ENCODE measurements at regions not wholly inside any gene's neighbourhood (a gene's known extent, or its start where the extent isn't known, plus 50 kb on each side); places are given as distances from the start of the nearest gene placed in this dataset.

DNA sequence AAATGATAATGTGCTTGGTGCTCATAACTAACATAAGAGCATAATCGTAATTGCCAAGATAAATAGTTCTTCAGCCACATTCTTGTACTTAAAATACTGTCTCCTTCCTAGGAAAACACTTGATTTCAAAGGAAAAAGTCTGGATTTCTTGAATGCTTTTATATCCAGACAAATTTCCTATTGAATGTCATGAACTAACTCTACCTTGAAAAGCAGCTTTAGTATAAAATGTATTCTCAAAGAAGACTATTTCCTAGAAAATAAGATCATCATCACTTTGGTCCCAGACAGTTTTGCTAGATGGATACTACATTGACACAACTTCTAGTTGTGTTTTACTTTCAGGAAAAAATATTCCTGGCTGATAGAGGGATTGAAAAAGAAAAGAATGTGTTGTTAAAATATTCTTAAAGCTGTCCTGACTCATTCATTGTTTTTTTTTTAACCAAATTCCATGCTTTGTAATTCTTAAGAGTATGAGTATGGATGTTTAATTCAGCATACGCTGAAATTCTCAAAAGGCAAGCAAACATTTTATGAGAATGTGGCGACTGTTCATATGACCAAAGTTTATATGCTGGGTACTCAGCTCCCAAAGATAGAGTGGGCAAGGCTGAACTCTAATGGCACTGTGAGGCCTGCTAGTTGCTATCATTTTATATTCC is 106.1 kb downstream of the PPP1R3A start:
- no peak for DNase-seq
- in situ Hi-C loops (cut with HindIII; ENCODE audit: low pct_ligation_motif_present, low sequenced_read_pairs), result no loop called here
- TF ChIP-seq, protein P1, sequence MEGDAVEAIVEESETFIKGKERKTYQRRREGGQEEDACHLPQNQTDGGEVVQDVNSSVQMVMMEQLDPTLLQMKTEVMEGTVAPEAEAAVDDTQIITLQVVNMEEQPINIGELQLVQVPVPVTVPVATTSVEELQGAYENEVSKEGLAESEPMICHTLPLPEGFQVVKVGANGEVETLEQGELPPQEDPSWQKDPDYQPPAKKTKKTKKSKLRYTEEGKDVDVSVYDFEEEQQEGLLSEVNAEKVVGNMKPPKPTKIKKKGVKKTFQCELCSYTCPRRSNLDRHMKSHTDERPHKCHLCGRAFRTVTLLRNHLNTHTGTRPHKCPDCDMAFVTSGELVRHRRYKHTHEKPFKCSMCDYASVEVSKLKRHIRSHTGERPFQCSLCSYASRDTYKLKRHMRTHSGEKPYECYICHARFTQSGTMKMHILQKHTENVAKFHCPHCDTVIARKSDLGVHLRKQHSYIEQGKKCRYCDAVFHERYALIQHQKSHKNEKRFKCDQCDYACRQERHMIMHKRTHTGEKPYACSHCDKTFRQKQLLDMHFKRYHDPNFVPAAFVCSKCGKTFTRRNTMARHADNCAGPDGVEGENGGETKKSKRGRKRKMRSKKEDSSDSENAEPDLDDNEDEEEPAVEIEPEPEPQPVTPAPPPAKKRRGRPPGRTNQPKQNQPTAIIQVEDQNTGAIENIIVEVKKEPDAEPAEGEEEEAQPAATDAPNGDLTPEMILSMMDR (IDR thresholded peaks at IDR 0.05; ENCODE audit: low read depth, low read length, missing control alignments), result no peak
- peak overlapping the region; percentile 39 for H3K27ac ChIP-seq
- no peak overlapping the region for H3K4me3 ChIP-seq (ENCODE audit: low read depth, low read length)
- H3K27me3 ChIP-seq (replicated peaks), result no peaks in the 10 kb centered on the region
- no peaks in the 10 kb centered on the region for H3K36me3 ChIP-seq (replicated peaks)

DNA sequence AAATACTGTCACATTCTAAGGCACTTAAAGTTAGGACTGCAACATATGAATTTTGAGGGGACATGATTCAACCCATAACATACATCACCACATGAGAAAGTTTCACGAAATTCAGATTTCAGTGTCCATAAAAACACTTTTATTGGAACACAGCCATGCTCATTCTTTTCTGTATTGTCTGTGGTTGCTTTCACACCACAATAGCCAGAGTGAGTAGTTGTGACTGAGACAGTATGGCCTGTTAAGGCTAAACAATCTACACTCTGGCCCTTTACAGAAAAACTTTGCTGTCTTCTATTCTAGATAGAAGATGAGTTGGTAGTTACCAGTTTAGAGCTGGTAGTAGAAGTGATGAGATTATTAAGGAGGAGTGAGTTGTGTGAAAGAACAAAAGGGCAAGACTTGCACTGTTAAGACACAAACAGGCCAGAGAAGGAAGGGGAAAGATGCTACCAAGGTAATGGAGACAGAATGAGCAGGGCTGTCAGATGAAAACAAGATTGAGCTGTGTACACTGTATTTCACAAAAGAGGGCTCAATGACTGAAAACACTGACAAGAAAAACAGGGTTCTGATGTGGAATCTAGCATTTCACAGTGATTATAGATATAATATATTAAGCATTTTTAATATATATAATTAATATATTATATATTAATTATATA is 108.6 kb downstream of the PPP1R3A start:
- Histone ChIP-seq H3K27ac (peak overlapping the region; percentile 85), H3K36me3 (replicated peaks) (no peaks in the 10 kb centered on the region), H3K27me3 (replicated peaks) (no peaks in the 10 kb centered on the region), H3K4me3 (ENCODE audit: low read depth, low read length) (no peak overlapping the region)
- TF ChIP-seq, protein P1 (IDR thresholded peaks at IDR 0.05; ENCODE audit: low read depth, low read length, missing control alignments), result no peak
- DNase-seq, result no peak
- in situ Hi-C loops (cut with HindIII; ENCODE audit: low pct_ligation_motif_present, low sequenced_read_pairs), result no loop called here

DNA sequence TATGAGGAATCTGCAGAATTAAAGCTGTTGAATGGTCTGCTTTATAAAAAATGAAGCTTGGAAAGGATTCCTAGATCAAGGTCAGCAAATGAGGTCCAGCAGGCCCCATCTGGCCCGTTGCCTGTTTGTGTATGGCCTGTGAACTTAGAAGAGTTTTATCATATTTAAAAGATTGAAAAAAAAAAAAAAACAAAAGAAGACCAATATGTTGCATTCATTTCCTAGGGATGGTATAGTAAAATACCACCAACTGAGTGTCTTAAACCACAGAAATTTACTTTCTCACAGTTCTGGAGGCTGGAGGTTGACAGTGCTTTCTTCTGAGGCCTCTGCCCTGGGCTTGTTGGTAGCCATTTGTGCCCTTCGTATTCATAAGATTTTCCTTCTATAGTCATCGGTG is 109.2 kb downstream of the PPP1R3A start:
- in situ Hi-C loops (cut with HindIII; ENCODE audit: low pct_ligation_motif_present, low sequenced_read_pairs), result no loop called here
- Histone ChIP-seq H3K27ac (peak overlapping the region; percentile 85), H3K27me3 (replicated peaks) (no peaks in the 10 kb centered on the region), H3K36me3 (replicated peaks) (no peaks in the 10 kb centered on the region), H3K4me3 (ENCODE audit: low read depth, low read length) (no peak overlapping the region)
- peak; percentile 51 for DNase-seq
- TF ChIP-seq, protein P1 (IDR thresholded peaks at IDR 0.05; ENCODE audit: low read depth, low read length, missing control alignments), result no peak

DNA sequence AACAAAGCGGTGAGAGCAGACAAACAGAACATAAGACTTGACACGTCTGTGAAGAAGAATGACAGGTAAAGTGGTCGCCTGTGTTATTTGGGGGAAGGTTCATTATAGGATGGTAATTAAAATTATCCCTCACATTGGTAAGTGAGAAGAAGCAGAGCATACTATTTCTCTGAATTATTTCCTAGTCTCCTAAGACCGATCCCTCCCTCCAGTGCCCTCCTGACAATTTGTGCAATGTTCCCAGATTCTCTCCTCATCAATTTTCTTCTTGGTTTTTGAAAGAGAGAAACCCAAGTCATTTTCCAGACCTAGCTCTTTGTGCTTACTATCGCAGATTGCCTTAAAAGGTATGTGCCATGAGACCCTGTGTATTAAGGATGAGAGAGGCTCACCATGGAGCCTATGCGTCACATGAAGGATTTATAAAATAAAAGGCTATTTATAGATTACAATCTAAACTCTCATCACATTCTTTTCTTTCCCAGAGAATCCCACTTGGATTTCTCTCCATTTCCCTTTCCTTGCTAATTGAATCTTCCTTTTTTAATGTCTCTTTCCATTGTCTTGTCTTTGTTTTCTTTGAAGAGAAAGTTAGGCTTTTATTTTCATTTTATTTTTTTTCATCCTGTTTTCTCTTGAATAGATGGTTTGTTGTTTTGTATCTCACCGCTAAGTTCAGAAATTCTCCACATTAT is 112.0 kb downstream of the PPP1R3A start:
- TF ChIP-seq, protein P1 (IDR thresholded peaks at IDR 0.05; ENCODE audit: low read depth, low read length, missing control alignments), result no peak
- Histone ChIP-seq H3K4me3 (ENCODE audit: low read depth, low read length) (no peak overlapping the region), H3K27ac (peak overlapping the region; percentile 58), H3K27me3 (replicated peaks) (no peaks in the 10 kb centered on the region), H3K36me3 (replicated peaks) (no peaks in the 10 kb centered on the region)
- in situ Hi-C loops (cut with HindIII; ENCODE audit: low pct_ligation_motif_present, low sequenced_read_pairs), result no loop called here
- peak; percentile 57 for DNase-seq

DNA sequence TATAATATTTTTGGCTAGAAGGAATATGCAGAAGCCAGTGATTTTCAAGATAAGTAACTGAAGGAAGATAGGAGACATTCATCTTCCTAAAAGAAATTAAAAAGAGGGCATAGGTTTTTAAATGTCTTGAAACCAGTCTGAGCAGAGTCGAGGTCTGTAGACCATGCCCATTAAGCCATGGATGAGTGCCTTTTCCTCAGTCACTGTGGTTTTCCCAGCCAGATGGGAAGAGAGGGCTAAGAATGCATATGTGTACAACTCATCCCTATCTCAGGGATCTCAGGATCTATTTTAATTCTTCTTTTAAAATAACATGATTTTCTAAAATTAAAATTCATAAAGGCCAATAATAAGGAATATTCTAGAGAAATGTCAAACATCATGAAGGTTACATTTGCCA is 112.8 kb downstream of the PPP1R3A start:
- in situ Hi-C loops (cut with HindIII; ENCODE audit: low pct_ligation_motif_present, low sequenced_read_pairs), result no loop called here
- Histone ChIP-seq H3K4me3 (ENCODE audit: low read depth, low read length) (no peak overlapping the region), H3K27ac (peak overlapping the region; percentile 58), H3K27me3 (replicated peaks) (no peaks in the 10 kb centered on the region), H3K36me3 (replicated peaks) (no peaks in the 10 kb centered on the region)
- TF ChIP-seq, protein P1 (IDR thresholded peaks at IDR 0.05; ENCODE audit: low read depth, low read length, missing control alignments), result no peak
- DNase-seq, result no peak

All from brain microvascular endothelial cell (primary cell).